Heart left ventricle (tissue), 13 donors: ENCODE measurements at regions not wholly inside any gene's neighbourhood (a gene's known extent, or its start where the extent isn't known, plus 50 kb on each side); places are given as distances from the start of the nearest gene placed in this dataset.

Experiments used
- POLR2A ChIP-seq, 2 donors: fragments of 450-650 bp; IDR thresholded peaks; one replicate each; pipeline ENCODE4 v1.6.1; 2017; ENCODE audit warnings: antibody characterized with exemption in 2 of 2, mild to moderate bottlenecking in 2 of 2, moderate library complexity in 2 of 2
- TF ChIP-seq, protein P1 (sequence below), 12 donors: fragments of 200-600 bp; sonication (generic) in 4 of 12; IDR thresholded peaks; one replicate each; pipeline versions ENCODE4 v1.5.0 to v1.8.0; 2018 to 2022; ENCODE audit warnings: antibody characterized with exemption in 12 of 12, mild to moderate bottlenecking in 5 of 12
- donor health status: ischemic (EF 13 %, LVEDD 7.1; RV severe dilation, severe dysfunction).
- donor health status: DM: no; HTN: yes; CAD: no.
- donor health status: DM: no; HTN: no; CAD: no.
- donor health status: ischemic (EF 25% LVEDD 6.9; RV normal size, moderate dysfunction).
- donor health status: ischemic (EF 25% LVEDD 5.7; RV mildly dilated, moderate dysfunction).
- donor health status: ischemic (EF 35%, LVEDD 5.7; RV mildly dilated, moderate dysfunction).
- donor health status: nonischemic (EF 11% LVEDD 7.7; RV severe dilation, severe dysfunction).
- donor health status: DM: yes; HTN: yes; CAD: no.
- donor health status: PGD.
- donor health status: ischemic (EF 29% LVEDD 5.4; RV normal size, mild dysfunction).
- donor health status: nonischemic (EF 23%, LVEDD 6.1; RV moderate dilation, normal function).

DNA sequence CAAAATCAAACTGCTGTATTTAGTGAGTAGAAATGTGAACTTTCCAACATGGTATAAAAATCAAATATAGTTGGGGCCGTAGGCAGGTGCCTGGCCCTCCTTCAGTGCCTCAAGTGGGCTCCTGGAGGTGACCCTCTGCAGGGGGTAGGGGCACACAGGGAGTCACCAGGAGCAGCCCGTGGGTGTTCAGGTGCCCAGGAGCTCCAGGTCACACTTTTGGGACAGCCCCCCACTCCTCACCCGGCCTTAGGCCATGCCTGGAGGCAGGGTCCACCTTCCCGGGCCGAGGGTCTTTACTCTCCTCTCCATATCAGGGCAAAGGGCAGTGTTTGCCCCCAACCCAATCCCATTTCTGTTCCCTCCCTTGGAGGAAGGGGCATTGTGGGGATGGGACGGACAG is 108.0 kb upstream of the MTAP start:
- TF ChIP-seq, protein P1, sequence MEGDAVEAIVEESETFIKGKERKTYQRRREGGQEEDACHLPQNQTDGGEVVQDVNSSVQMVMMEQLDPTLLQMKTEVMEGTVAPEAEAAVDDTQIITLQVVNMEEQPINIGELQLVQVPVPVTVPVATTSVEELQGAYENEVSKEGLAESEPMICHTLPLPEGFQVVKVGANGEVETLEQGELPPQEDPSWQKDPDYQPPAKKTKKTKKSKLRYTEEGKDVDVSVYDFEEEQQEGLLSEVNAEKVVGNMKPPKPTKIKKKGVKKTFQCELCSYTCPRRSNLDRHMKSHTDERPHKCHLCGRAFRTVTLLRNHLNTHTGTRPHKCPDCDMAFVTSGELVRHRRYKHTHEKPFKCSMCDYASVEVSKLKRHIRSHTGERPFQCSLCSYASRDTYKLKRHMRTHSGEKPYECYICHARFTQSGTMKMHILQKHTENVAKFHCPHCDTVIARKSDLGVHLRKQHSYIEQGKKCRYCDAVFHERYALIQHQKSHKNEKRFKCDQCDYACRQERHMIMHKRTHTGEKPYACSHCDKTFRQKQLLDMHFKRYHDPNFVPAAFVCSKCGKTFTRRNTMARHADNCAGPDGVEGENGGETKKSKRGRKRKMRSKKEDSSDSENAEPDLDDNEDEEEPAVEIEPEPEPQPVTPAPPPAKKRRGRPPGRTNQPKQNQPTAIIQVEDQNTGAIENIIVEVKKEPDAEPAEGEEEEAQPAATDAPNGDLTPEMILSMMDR (IDR thresholded peaks at IDR 0.05), result no peak
- no peak for TF ChIP-seq POLR2A (IDR thresholded peaks at IDR 0.05)
